Parathyroid adenoma (tissue), 2 donors: ENCODE measurements at regions not wholly inside any gene's neighbourhood (a gene's known extent, or its start where the extent isn't known, plus 50 kb on each side); places are given as distances from the start of the nearest gene placed in this dataset.

ENCODE experiments used
- H2AFZ ChIP-seq: fragments of 300-600 bp; sonication (generic); one replicate; pipeline ENCODE4 v1.7.0; 2017; ENCODE audit warnings: antibody characterized with exemption, mild to moderate bottlenecking
- H3K27ac ChIP-seq: fragments of 300-600 bp; sonication (generic); one replicate; pipeline ENCODE4 v1.7.0; 2017
- H3K27me3 ChIP-seq: fragments of 300-600 bp; sonication (generic); one replicate; pipeline ENCODE4 v1.7.0; 2017; ENCODE audit warnings: low read length; ENCODE audit not compliant: control insufficient read depth, insufficient read depth
- H3K36me3 ChIP-seq: fragments of 300-600 bp; sonication (generic); one replicate; pipeline ENCODE4 v1.7.0; 2017; ENCODE audit warnings: low read length; ENCODE audit not compliant: control insufficient read depth, insufficient read depth
- H3K4me1 ChIP-seq: fragments of 300-600 bp; sonication (generic); one replicate; pipeline ENCODE4 v1.7.0; 2017; ENCODE audit warnings: control low read depth
- H3K4me2 ChIP-seq: fragments of 300-600 bp; sonication (generic); one replicate; pipeline ENCODE4 v1.7.0; 2017; ENCODE audit warnings: low read length
- H3K4me3 ChIP-seq: fragments of 300-600 bp; sonication (generic); one replicate; pipeline ENCODE4 v1.7.0; 2017; ENCODE audit warnings: low read depth, low read length
- H3K79me2 ChIP-seq: fragments of 300-600 bp; sonication (generic); one replicate; pipeline ENCODE4 v1.7.0; 2017; ENCODE audit warnings: control low read depth
- H3K9ac ChIP-seq: fragments of 300-600 bp; sonication (generic); one replicate; pipeline ENCODE4 v1.7.0; 2017; ENCODE audit warnings: mild to moderate bottlenecking
- H3K9me3 ChIP-seq: fragments of 300-600 bp; sonication (generic); one replicate; pipeline ENCODE4 v1.7.0; 2017; ENCODE audit warnings: low read length; ENCODE audit not compliant: control insufficient read depth
- CTCF ChIP-seq: fragments of 300-600 bp; sonication (generic); IDR thresholded peaks from one replicate; pipeline ENCODE4 v1.7.0; 2017; ENCODE audit warnings: antibody characterized with exemption, mild to moderate bottlenecking
- donor health status: primary hyperparathyroidism.

DNA sequence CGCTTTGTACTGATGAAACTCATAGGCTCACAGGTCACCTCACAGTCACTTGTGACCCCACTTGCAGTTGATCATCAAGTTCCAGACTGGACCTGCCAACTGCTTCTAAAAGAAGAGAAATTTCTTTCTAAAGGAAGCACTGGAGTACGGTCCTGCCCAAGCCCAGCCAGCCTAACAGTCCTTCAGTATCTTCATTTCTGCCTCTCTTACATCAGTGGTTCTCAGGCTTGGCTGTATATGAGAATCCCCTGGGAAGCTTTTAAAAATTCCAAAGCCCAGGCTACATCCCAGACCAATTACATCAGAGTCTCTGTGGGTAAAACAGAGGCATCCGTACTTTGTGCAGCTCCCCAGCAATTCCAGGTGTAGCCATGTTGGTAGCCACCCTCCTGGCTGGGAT is 282.1 kb downstream of the NFIB start:
- no peak overlapping the region for H3K4me2 ChIP-seq

DNA sequence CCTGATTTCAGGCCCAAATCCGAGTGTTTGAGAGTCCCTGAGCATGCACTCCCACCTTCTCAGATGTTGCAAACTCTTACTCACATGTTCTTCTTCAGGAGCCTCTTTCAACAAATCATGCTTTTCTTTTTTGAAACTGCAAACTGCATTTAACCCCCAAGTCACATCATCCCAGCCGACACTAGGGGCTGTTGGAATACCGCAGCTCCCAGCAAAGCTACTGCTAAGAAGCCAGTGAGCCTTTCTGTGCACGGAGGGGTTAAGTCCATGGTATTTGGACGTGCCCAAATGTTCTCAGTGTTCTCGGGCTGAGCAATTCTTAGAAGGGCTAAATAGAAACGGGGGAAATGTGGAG is 282.9 kb downstream of the NFIB start:
- TF ChIP-seq CTCF, result no peak
- H3K36me3 ChIP-seq, result no peaks in the 10 kb centered on the region
- no peak overlapping the region for H3K4me2 ChIP-seq
- H3K79me2 ChIP-seq, result no peaks in the 10 kb centered on the region
- H3K9ac ChIP-seq, result no peak overlapping the region
- H3K27ac ChIP-seq, result peak overlapping the region; percentile 27
- peak overlapping the region; percentile 28 for H2AFZ ChIP-seq
- H3K27me3 ChIP-seq, result no peaks in the 10 kb centered on the region
- H3K4me3 ChIP-seq, result no peak overlapping the region
- no peaks in the 10 kb centered on the region for H3K9me3 ChIP-seq
- no peaks in the 10 kb centered on the region for H3K4me1 ChIP-seq

More for the DNA sequence above, 282.1 kb downstream of the NFIB start:
- H3K79me2 ChIP-seq, result no peaks in the 10 kb centered on the region
- TF ChIP-seq CTCF, result no peak
- no peaks in the 10 kb centered on the region for H3K36me3 ChIP-seq
- no peaks in the 10 kb centered on the region for H3K4me1 ChIP-seq
- no peak overlapping the region for H3K9ac ChIP-seq
- H2AFZ ChIP-seq, result no peak overlapping the region
- no peak overlapping the region for H3K4me3 ChIP-seq
- H3K9me3 ChIP-seq, result no peaks in the 10 kb centered on the region
- H3K27ac ChIP-seq, result no peak overlapping the region
- no peaks in the 10 kb centered on the region for H3K27me3 ChIP-seq

DNA sequence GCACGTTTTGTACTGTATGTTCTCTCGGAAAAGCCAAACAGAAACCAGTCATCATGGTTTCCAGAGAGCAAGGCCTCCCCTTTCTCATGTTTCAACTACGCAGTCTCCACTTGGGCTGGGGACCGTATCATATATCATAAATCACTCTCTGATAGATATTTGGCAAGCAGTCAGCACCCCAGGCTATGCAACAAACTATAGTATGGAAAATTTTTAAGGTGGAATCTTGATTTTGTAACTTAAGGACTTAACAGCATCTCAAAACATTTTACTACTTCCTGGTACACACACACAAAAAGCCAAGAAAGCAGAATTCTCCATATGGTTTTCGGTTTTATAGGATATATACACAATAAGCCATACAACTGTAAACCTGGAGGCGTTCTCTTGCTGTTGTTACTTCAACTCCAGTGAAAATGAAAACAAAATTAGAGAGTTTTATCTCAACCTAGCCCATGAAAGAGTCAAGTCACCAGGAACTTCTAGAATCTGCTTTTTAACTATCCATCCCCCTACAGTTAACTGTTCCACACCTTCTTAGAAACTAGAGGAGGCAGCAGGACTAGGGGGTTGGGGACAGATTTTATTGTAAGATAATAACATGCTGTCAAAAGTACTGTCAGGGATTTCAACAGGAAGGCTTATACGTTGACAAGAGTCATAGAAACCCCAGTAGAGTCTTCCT is 283.4 kb downstream of the NFIB start:
- Histone ChIP-seq H3K27me3 (no peaks in the 10 kb centered on the region), H3K27ac (peak overlapping the region; percentile 27), H3K9ac (no peak overlapping the region), H3K4me3 (no peak overlapping the region), H3K9me3 (no peaks in the 10 kb centered on the region), H3K4me1 (no peaks in the 10 kb centered on the region), H3K79me2 (no peaks in the 10 kb centered on the region), H3K4me2 (no peak overlapping the region), H2AFZ (peak overlapping the region; percentile 28), H3K36me3 (no peaks in the 10 kb centered on the region)
- no peak for TF ChIP-seq CTCF

- no peak for TF ChIP-seq CTCF
- Histone ChIP-seq H3K79me2 (no peaks in the 10 kb centered on the region), H2AFZ (no peak overlapping the region), H3K4me3 (no peak overlapping the region), H3K4me1 (no peaks in the 10 kb centered on the region), H3K9me3 (no peaks in the 10 kb centered on the region), H3K4me2 (no peak overlapping the region), H3K9ac (no peak overlapping the region), H3K36me3 (no peaks in the 10 kb centered on the region), H3K27ac (peak overlapping the region; percentile 27), H3K27me3 (no peaks in the 10 kb centered on the region)
These were observed 284.1 kb downstream of the NFIB start for GRCh38 chr9:14029806-14030374.
